GM06990 (cell line): ENCODE measurements at regions not wholly inside any gene's neighbourhood (a gene's known extent, or its start where the extent isn't known, plus 50 kb on each side); places are given as distances from the start of the nearest gene placed in this dataset.

Experiments
- DNase-seq: peaks from one replicate; pipeline ENCODE4 v3.0.0-alpha.2; 2011; ENCODE audit not compliant: insufficient read length; ENCODE audit errors: extremely low read depth
- H3K27me3 ChIP-seq: replicated peaks from 2 replicates; pipeline ENCODE4 v1.6.0; 2011; ENCODE audit warnings: low read length; ENCODE audit not compliant: control insufficient read depth, insufficient read depth
- H3K36me3 ChIP-seq: 2 replicates; pipeline ENCODE4 v1.5.1; 2011; ENCODE audit warnings: low read length; ENCODE audit not compliant: control insufficient read depth, insufficient read depth
- H3K4me3 ChIP-seq: replicated peaks from 2 replicates; pipeline ENCODE4 v1.5.1; 2011; ENCODE audit warnings: low read depth, mild to moderate bottlenecking, control low read depth, low read length
- TF ChIP-seq, protein P1 (sequence below): IDR thresholded peaks from 2 replicates; pipeline ENCODE4 v1.5.1; 2011; ENCODE audit warnings: low read length, control low read depth, mild to moderate bottlenecking, inconsistent platforms; ENCODE audit not compliant: insufficient read depth, poor library complexity, severe bottlenecking

- Histone ChIP-seq H3K27me3 (no peaks in the 10 kb centered on the region), H3K4me3 (no peak overlapping the region), H3K36me3 (no peaks in the 10 kb centered on the region)
- DNase-seq = no peak
- TF ChIP-seq, protein P1, sequence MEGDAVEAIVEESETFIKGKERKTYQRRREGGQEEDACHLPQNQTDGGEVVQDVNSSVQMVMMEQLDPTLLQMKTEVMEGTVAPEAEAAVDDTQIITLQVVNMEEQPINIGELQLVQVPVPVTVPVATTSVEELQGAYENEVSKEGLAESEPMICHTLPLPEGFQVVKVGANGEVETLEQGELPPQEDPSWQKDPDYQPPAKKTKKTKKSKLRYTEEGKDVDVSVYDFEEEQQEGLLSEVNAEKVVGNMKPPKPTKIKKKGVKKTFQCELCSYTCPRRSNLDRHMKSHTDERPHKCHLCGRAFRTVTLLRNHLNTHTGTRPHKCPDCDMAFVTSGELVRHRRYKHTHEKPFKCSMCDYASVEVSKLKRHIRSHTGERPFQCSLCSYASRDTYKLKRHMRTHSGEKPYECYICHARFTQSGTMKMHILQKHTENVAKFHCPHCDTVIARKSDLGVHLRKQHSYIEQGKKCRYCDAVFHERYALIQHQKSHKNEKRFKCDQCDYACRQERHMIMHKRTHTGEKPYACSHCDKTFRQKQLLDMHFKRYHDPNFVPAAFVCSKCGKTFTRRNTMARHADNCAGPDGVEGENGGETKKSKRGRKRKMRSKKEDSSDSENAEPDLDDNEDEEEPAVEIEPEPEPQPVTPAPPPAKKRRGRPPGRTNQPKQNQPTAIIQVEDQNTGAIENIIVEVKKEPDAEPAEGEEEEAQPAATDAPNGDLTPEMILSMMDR = no peak
Measured at GRCh38 chr6:126770176-126770575, 348.3 kb upstream of the RSPO3 start.

DNA sequence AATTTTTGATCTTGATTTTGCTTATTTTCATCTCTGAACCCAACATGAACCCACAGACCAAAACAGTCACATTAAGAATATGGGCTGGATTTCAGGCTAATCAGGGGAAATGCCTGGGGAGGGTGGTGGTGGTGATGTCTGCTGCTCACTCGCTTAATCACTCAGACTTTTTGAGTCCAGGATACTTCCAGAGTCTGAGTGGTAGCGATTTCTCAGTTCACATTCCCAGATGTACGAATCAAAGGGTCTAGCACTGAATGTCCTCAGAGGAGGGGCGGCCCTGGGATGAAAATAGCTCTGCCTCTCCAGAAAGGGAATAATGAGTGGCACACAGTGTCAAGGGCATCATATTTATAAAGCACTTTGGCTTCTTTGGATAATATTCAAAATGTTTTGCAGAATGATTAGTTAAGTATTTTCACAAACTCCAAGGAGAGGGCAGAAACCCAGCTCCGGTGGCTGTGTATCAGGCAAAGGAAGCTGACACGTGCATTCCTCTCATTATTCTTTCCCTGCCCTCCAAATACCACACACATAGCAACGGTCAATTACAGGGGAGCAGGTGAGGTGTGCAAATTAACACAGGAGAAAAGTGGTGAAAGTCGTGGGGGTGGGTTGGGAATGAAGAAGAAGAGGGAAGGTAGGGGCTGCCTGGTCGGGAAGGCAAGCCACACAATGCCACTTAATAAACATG lies 345.2 kb upstream of the RSPO3 start:
- Histone ChIP-seq H3K4me3 (no peak overlapping the region), H3K27me3 (no peaks in the 10 kb centered on the region), H3K36me3 (no peaks in the 10 kb centered on the region)
- TF ChIP-seq, protein P1 = no peak
- DNase-seq = no peak

- TF ChIP-seq, protein P1 = no peak
- no peak for DNase-seq
Measured at GRCh38 chr6:126779331-126779730, 339.1 kb upstream of the RSPO3 start.

GRCh38 chr6:126781582-126781981 lies 336.9 kb upstream of the RSPO3 start:
- H3K4me3 ChIP-seq = no peak overlapping the region
- H3K27me3 ChIP-seq = no peaks in the 10 kb centered on the region
- TF ChIP-seq, protein P1 = no peak
- no peak for DNase-seq
- no peaks in the 10 kb centered on the region for H3K36me3 ChIP-seq

More at GRCh38 chr6:126779331-126779730, 339.1 kb upstream of the RSPO3 start:
- no peaks in the 10 kb centered on the region for H3K36me3 ChIP-seq
- H3K27me3 ChIP-seq = no peaks in the 10 kb centered on the region
- H3K4me3 ChIP-seq = no peak overlapping the region

- H3K36me3 ChIP-seq = no peaks in the 10 kb centered on the region
- H3K4me3 ChIP-seq = no peak overlapping the region
- H3K27me3 ChIP-seq = no peaks in the 10 kb centered on the region
- DNase-seq = no peak
- TF ChIP-seq, protein P1 = no peak
Measured at GRCh38 chr6:126784161-126784790, 334.2 kb upstream of the RSPO3 start.
